Fibroblast of skin of right quadriceps (primary cell): ENCODE measurements at regions not wholly inside any gene's neighbourhood (a gene's known extent, or its start where the extent isn't known, plus 50 kb on each side); places are given as distances from the start of the nearest gene placed in this dataset.
A peak's percentile ranks its signal among the peaks of the same experiment; 100 is the strongest.
"Not testable (repeated sequence)": the region's sequence is repeated elsewhere in the genome, so short reads cannot be mapped to it uniquely, and the experiment has no call there.

Source experiments
- DNase-seq: peaks from one replicate; pipeline ENCODE4 v3.0.0-alpha.2; 2013

DNA sequence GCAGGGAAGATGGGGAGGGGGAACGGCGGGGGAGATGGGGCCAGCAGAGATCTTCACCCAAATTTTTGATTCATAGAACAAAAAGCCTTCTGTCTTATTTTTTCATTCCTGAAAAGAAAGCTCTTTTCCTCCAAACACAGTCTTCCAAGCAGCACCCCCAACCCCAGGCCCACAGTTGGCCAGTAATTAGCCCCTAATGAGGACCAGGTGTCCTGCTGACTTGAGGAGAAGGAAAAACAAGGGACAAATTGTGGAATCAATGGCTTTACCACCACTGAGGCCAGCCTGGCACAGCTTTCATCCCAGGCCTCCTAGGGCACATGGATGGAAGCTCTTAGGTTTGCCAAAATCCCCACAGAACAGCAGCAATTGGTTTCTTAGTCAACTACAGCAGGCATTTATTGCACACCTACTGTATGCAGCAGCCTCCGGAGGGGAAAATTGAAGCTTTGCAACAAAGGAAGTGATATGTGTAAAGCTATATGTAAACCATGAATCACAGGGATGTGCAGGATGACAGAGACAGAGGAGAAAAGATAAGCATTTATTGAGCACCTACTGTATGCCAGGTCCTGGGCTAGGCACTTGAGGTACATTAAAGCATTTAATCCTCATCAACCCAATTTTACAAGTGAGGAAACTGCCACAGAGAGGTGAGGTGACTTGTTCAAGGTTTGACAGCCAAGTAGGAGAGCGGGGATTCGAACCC is 199.5 kb downstream of the TBC1D2B start:
- DNase-seq = peak; percentile 33

- DNase-seq = not testable (repeated sequence)
Observed at GRCh38 chr15:77876107-77876820, 201.2 kb downstream of the TBC1D2B start.

- peak; percentile 35 for DNase-seq
Observed at GRCh38 chr15:77875066-77875721, 202.3 kb downstream of the TBC1D2B start.

GRCh38 chr15:77874063-77874462 is 203.4 kb downstream of the TBC1D2B start:
- no peak for DNase-seq

DNA sequence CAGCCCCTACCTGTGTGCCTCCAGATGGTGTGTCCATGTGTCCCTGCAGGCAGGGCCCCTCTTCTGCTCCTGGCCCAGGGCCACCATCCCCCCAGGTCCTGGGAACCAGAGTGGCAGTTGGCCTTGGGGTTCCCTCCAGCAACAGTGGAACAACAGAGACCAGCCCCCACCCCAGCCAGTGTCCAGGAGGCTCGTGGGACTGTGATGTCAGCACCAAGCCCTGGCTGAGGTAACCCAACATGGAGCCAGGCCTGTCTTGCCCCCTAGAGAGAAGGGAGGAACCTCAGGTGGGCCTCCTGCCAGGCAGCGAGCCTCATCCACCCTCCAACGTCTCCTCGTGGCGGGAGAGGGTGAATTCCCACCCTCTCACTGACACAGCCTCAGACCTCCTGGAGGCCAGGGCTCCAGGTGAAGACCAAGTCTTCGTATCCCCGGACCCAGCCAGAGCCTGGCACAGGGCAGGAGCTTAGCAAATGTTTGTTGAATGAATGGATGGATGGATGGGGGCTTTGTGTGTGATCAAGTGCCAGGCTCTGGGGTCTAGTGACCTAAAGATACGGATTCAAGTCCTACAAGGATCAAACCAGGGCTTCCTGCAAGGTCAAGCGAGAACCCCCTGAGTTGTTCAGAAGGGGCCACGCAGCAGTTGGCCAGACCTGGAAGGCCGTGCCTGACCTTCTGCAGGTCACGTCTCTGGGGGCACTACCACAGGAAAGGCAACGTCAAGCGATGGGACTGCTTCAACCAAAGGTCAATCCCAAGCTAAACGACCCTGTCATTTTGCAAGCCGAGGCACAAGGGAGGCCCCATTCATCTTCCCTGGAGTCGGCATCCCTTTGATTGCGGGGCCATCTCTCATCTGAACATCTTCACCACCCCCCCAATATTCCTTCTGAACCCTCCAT is 204.7 kb downstream of the TBC1D2B start:
- not testable (repeated sequence) for DNase-seq

- DNase-seq = no peak
Observed at GRCh38 chr15:77871852-77872371, 205.6 kb downstream of the TBC1D2B start.

- DNase-seq = peak; percentile 50
Observed at GRCh38 chr15:77870195-77871065, 207.1 kb downstream of the TBC1D2B start.

GRCh38 chr15:77869021-77869895 is 208.3 kb downstream of the TBC1D2B start:
- peak; percentile 55 for DNase-seq

DNA sequence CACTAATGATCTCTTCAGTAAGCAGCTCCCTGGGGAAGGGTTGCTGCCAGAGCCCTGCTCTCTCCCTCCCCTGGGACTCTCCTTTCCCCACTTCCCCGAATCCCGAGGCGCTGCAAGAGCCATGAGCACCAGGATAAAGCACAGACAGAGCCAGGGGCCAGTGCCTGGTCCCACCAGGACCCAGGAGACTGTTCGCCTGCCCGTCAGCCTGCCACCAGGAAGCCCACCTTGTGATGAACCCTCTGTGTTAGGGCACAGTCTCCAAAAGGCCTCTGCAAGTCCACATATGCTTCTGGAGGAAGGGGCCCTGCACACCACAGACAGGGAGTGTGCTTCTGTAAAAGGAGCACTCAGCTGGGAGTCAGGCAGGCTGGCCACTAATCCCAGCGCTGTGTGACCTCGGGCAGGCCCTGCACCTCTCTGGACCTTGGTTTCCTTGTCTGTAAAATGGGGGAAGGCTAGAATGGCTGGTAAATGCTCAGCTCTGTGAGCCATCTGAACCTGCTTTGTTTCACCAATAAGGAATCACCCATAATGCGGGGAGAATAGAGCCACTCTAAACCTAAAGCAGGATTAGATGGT is 209.4 kb downstream of the TBC1D2B start:
- not testable (repeated sequence) for DNase-seq

GRCh38 chr15:77867266-77868047 is 210.1 kb downstream of the TBC1D2B start:
- DNase-seq = no peak

DNA sequence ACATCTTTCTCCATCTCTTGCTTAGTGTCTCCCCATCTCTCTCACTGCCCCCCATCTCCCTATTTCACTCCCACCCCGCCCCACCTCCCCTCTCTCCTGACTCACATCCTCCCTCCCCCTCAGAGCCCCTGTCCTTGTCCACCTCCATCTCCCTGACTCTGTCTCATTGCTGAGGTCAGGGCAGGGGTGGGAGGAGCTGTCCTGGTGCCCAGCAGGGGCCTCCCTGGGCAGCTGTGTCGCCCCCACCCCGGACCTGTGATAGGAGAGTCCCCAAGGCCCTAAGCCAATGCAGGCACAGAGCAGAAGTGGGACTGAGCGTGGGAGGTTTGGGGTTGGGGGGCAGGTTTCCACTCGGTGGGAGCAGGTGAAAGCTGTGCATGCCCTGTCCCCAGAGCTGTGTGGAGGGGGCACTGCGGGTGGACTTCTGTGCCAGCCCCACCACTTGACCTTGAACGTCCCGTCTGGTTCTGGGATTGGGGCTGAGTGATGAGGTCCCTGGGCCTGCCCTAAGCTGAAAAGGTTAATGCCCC is 210.8 kb downstream of the TBC1D2B start:
- DNase-seq = no peak

- DNase-seq = no peak
Observed at GRCh38 chr15:77866186-77866585, 211.3 kb downstream of the TBC1D2B start.

GRCh38 chr15:77865701-77866100 is 211.8 kb downstream of the TBC1D2B start:
- no peak for DNase-seq

GRCh38 chr15:77865106-77865610 is 212.4 kb downstream of the TBC1D2B start:
- DNase-seq = no peak

DNA sequence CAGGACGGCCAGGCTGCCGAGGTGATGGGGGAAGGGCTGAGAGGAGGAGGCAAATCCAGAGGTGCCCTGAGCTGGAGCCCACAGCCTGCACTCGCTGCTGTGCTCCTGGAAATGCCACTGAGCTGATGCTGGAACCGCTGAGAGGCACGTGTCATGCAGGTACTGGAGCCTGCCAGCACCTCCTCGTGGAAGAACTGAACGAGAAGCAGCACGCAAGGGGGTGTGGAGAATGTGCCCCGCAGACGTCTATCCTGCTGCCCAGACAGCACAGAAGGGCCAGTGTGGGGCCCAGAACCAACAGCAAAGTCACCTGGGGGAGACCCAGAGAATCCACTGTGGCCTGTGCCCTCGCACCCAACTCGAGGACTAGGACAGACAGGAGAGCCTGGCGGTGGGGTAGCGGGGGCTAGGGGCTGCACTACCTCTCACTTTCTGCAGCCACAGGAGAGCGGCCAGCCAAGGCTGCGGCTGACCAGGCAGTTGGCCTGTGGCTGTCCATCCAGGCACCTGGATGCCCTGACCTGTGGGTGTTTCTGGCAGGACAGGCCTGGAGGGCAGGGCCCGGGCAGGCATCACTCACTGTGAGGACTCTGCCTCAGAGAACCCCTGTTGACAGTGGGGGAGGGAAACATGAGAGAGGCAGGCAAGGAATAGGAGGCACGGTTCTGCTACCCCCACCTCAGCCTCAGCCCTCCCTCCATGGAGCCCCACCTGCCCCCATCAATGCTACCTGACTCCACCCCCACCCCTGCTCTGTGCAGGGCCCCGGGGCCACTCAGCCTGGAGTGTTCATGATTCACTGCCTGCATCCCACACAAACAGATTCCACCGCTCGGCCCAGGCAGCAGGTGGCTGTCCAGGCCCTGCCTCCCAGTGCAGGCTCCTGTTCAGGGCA is 213.1 kb downstream of the TBC1D2B start:
- no peak for DNase-seq

- no peak for DNase-seq
Observed at GRCh38 chr15:77863491-77864105, 213.9 kb downstream of the TBC1D2B start.

GRCh38 chr15:77862651-77863104 is 214.8 kb downstream of the TBC1D2B start:
- no peak for DNase-seq
